Skeletal muscle tissue (tissue), 3 donors: ENCODE measurements at regions not wholly inside any gene's neighbourhood (a gene's known extent, or its start where the extent isn't known, plus 50 kb on each side); places are given as distances from the start of the nearest gene placed in this dataset.

Source experiments
- H3K27ac ChIP-seq: one replicate; pipeline ENCODE4 v1.7.0; 2013; ENCODE audit warnings: mild to moderate bottlenecking, low read depth, low read length, inconsistent platforms
- H3K27me3 ChIP-seq, 3 donors: one replicate each; pipeline ENCODE4 v1.7.0; 2013; ENCODE audit warnings: low read length in 3 of 3; ENCODE audit not compliant: control insufficient read depth in 3 of 3, insufficient read depth in 3 of 3
- H3K36me3 ChIP-seq, 3 donors: one replicate each; pipeline ENCODE4 v1.7.0; 2013; ENCODE audit warnings: low read length in 3 of 3; ENCODE audit not compliant: control insufficient read depth in 3 of 3, insufficient read depth in 3 of 3
- H3K4me1 ChIP-seq, 3 donors: one replicate each; pipeline ENCODE4 v1.7.0; 2013; ENCODE audit warnings: low read length in 3 of 3, mild to moderate bottlenecking in 3 of 3; ENCODE audit not compliant: control insufficient read depth in 3 of 3, insufficient read depth in 3 of 3
- H3K4me3 ChIP-seq, 3 donors: one replicate each; pipeline ENCODE4 v1.7.0; 2013; ENCODE audit warnings: low read length in 3 of 3
- H3K9ac ChIP-seq, 3 donors: one replicate each; pipeline ENCODE4 v1.7.0; 2013; ENCODE audit warnings: low read length in 3 of 3, mild to moderate bottlenecking in 3 of 3, moderate library complexity in 2 of 3, low read depth in 1 of 3
- H3K9me3 ChIP-seq, 3 donors: one replicate each; pipeline ENCODE4 v1.7.0; 2013; ENCODE audit warnings: low read length in 3 of 3; ENCODE audit not compliant: control insufficient read depth in 3 of 3
- donor health status: Osteomylitis.

GRCh38 chr2:120433816-120434290 is 87.9 kb downstream of the INHBB start:
- Histone ChIP-seq H3K27me3 (peaks cover 0 to 21% (median 20%) of the 10 kb centered on the region in 3 donors), H3K9me3 (no peaks in the 10 kb centered on the region), H3K9ac (no peak overlapping the region), H3K36me3 (no peaks in the 10 kb centered on the region), H3K4me3 (no peak overlapping the region), H3K27ac (no peak overlapping the region), H3K4me1 (no peaks in the 10 kb centered on the region)

GRCh38 chr2:120434492-120435308 is 88.8 kb downstream of the INHBB start:
- Histone ChIP-seq H3K27me3 (peaks cover 0 to 22% (median 22%) of the 10 kb centered on the region in 3 donors), H3K9ac (no peak overlapping the region), H3K36me3 (no peaks in the 10 kb centered on the region), H3K4me1 (no peaks in the 10 kb centered on the region), H3K4me3 (no peak overlapping the region), H3K27ac (no peak overlapping the region), H3K9me3 (no peaks in the 10 kb centered on the region)

GRCh38 chr2:120435671-120436459 is 89.9 kb downstream of the INHBB start:
- H3K9ac ChIP-seq = no peak overlapping the region
- H3K4me3 ChIP-seq = no peak overlapping the region
- H3K27ac ChIP-seq = no peak overlapping the region
- H3K27me3 ChIP-seq = peaks cover 6 to 34% (median 31%) of the 10 kb centered on the region in 3 donors
- no peaks in the 10 kb centered on the region for H3K36me3 ChIP-seq
- H3K9me3 ChIP-seq = no peaks in the 10 kb centered on the region
- no peaks in the 10 kb centered on the region for H3K4me1 ChIP-seq

GRCh38 chr2:120436460-120436739 is 90.5 kb downstream of the INHBB start:
- Histone ChIP-seq H3K4me1 (no peaks in the 10 kb centered on the region), H3K27ac (no peak overlapping the region), H3K27me3 (peaks cover 11 to 38% (median 33%) of the 10 kb centered on the region in 3 donors), H3K9ac (no peak overlapping the region), H3K9me3 (no peaks in the 10 kb centered on the region), H3K4me3 (no peak overlapping the region), H3K36me3 (no peaks in the 10 kb centered on the region)

- H3K9me3 ChIP-seq = no peaks in the 10 kb centered on the region
- H3K27me3 ChIP-seq = peaks cover 13 to 42% (median 36%) of the 10 kb centered on the region in 3 donors
Observed at GRCh38 chr2:120436885-120437603, 91.1 kb downstream of the INHBB start.

GRCh38 chr2:120437604-120438000 is 91.7 kb downstream of the INHBB start:
- Histone ChIP-seq H3K9me3 (no peaks in the 10 kb centered on the region), H3K4me1 (peaks cover 6 to 9% (median 8%) of the 10 kb centered on the region in 3 donors), H3K36me3 (no peaks in the 10 kb centered on the region), H3K27ac (no peak overlapping the region), H3K4me3 (no peak overlapping the region), H3K9ac (no peak overlapping the region), H3K27me3 (peaks cover 17 to 43% (median 36%) of the 10 kb centered on the region in 3 donors)

More at GRCh38 chr2:120436885-120437603, 91.1 kb downstream of the INHBB start:
- Histone ChIP-seq H3K9ac (no peak overlapping the region), H3K4me1 (peaks cover 4% of the 10 kb centered on the region in 3 donors), H3K27ac (no peak overlapping the region), H3K36me3 (no peaks in the 10 kb centered on the region), H3K4me3 (no peak overlapping the region)

GRCh38 chr2:120438301-120439066 is 92.5 kb downstream of the INHBB start:
- no peaks in the 10 kb centered on the region for H3K9me3 ChIP-seq
- peaks cover 8 to 9% (median 9%) of the 10 kb centered on the region in 3 donors for H3K4me1 ChIP-seq
- H3K4me3 ChIP-seq = no peak overlapping the region
- H3K27ac ChIP-seq = no peak overlapping the region
- H3K27me3 ChIP-seq = peaks cover 19 to 49% (median 44%) of the 10 kb centered on the region in 3 donors
- no peaks in the 10 kb centered on the region for H3K36me3 ChIP-seq
- no peak overlapping the region for H3K9ac ChIP-seq

GRCh38 chr2:120439067-120439368 is 93.1 kb downstream of the INHBB start:
- Histone ChIP-seq H3K36me3 (no peaks in the 10 kb centered on the region), H3K27me3 (peaks cover 19 to 52% (median 44%) of the 10 kb centered on the region in 3 donors), H3K4me3 (no peak overlapping the region), H3K4me1 (peaks cover 8 to 9% (median 9%) of the 10 kb centered on the region in 3 donors), H3K27ac (no peak overlapping the region), H3K9ac (no peak overlapping the region), H3K9me3 (no peaks in the 10 kb centered on the region)

- no peaks in the 10 kb centered on the region for H3K36me3 ChIP-seq
- H3K27ac ChIP-seq = no peak overlapping the region
- H3K9me3 ChIP-seq = no peaks in the 10 kb centered on the region
- no peak overlapping the region for H3K9ac ChIP-seq
- peaks cover 19 to 53% (median 44%) of the 10 kb centered on the region in 3 donors for H3K27me3 ChIP-seq
- H3K4me1 ChIP-seq = peaks cover 8 to 9% (median 9%) of the 10 kb centered on the region in 3 donors
- H3K4me3 ChIP-seq = no peak overlapping the region
Observed at GRCh38 chr2:120439637-120440384, 93.9 kb downstream of the INHBB start.
